Fibroblast of skin of abdomen (primary cell): ENCODE measurements at regions not wholly inside any gene's neighbourhood (a gene's known extent, or its start where the extent isn't known, plus 50 kb on each side); places are given as distances from the start of the nearest gene placed in this dataset.

Experiments used
- DNase-seq: peaks from one replicate; pipeline ENCODE4 v3.0.0-alpha.2; 2013

GRCh38 chr2:5842326-5842725 lies 150.1 kb downstream of the SOX11 start:
- no peak for DNase-seq

DNA sequence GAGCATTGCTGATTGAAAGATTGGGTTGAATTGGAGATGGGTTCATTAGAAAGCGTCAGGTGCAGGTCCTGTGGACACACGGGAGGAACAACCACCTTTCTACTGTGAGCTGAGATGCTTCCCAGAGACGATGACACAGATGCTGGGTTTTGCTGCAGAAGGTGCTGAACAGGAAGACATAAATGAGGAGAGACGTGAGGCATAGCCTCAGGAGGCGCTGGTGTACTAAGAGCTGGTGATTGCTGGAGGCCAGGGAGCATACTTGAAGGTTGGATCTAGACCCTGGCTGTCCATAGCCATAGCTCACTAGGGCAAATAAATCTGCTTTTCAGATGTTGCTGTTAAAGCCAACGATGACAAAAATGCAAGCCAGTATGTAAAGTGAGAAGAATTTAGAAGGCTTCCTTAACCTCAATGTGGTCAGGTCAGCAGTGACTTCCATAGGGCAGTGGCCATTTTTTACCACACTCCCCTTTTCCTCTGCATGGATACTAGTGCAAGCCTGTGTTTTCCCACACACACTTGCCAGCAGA lies 153.7 kb downstream of the SOX11 start:
- DNase-seq, result peak; percentile 74

DNA sequence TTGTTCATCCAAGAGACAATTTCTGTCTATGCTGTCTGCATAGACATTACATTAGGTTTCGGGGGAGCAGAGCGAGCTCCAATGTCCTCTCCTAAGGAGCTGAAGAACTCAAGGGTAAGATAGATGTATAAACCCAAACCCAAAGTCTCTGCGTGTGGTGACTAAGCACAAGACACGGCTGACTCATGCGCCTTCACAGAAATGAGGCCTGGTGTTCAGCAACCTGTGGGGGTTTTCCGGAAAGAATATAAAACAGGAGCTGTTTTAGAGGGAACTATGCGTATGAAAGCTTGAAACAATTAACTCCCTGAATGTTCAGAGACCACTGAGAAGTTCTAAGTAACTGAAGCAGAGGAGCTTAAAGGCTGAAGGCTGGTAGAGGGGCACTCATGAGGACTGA lies 154.7 kb downstream of the SOX11 start:
- peak; percentile 93 for DNase-seq

- peak; percentile 39 for DNase-seq
These were observed 157.4 kb downstream of the SOX11 start for GRCh38 chr2:5849562-5849961.

GRCh38 chr2:5851410-5851809 lies 159.2 kb downstream of the SOX11 start:
- peak; percentile 86 for DNase-seq

DNA sequence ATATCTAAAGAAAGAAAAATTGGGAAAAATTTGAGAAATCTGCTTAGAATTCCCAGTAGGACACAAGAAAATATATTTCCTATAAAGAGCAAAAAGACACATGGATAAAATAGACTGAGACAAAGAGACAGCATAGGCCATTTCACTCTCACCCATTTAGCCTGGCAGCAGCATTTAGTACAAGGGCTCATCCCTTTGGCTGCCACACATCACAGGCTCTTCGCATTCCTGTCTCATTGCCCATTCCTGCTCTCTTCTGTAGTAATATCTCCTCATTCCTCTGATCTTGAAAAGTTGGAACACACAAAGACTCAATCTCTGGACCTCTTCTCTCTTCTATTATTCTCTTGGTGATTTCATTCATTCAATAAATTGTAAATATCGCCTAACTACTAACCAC lies 162.6 kb downstream of the SOX11 start:
- no peak for DNase-seq

GRCh38 chr2:5867056-5867455 lies 174.9 kb downstream of the SOX11 start:
- no peak for DNase-seq

GRCh38 chr2:5868931-5869330 lies 176.7 kb downstream of the SOX11 start:
- DNase-seq, result no peak

GRCh38 chr2:5869936-5870335 lies 177.8 kb downstream of the SOX11 start:
- no peak for DNase-seq

- peak; percentile 75 for DNase-seq
These were observed 185.2 kb downstream of the SOX11 start for GRCh38 chr2:5877360-5877759.

- no peak for DNase-seq
These were observed 193.4 kb downstream of the SOX11 start for GRCh38 chr2:5885451-5886173.

DNA sequence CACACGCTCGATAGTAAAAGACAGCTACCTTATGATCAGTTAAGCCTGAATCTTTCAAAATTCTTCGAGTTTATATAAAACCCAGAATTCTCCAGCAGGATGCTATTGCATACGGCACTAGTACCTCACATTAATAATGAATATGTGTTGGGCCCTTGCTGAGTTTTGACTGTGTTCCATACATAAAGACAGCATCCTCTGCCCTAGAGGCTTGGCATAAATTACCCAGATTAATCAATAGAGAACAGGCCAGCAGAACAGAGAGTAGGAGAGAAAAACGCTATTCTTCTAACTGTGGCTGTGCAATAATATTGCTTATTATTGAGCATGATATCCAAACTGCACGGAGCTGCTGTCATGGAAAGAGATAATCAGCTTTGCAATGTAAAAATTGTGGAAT lies 194.3 kb downstream of the SOX11 start:
- no peak for DNase-seq

GRCh38 chr2:5888126-5888525 lies 195.9 kb downstream of the SOX11 start:
- DNase-seq, result no peak

DNA sequence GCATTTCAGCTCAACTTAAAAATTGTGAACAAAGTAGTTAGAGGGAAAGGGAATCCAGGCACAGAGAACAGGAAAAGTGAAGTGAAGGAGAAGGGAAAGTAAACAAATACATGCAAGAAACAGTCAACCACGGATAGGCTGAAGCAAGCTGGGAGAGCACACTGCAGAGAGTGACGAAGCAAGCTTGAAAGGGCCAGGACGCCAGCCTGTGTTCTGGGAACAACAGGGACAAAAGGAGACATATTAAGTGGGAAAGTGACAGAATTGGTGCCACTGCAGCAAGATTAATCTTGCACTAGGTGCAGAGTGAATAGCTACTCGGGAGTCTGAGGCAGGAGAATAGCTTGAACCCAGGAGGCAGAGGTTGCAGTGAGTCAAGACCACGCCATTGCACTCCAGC lies 197.3 kb downstream of the SOX11 start:
- DNase-seq, result no peak

DNA sequence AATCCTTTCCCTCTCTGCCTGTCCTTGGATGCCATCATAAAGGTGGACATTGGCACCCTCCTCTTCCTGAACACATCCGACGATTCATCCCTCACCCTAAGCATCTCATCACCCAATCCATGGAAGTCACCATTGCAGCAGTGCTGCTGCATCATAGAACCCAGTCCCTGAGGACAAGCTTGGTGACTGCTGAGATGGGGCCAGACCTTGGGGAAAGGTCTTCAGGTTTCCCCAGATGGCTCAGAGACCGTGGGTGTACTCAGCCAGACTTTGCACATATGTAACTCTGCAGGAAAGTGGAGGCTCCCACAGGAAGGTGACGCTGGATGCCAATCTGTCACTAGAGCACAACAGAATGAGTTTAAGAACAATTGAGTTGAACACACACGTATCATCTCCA lies 202.2 kb downstream of the SOX11 start:
- no peak for DNase-seq

GRCh38 chr2:5895284-5895683 lies 203.1 kb downstream of the SOX11 start:
- no peak for DNase-seq

DNA sequence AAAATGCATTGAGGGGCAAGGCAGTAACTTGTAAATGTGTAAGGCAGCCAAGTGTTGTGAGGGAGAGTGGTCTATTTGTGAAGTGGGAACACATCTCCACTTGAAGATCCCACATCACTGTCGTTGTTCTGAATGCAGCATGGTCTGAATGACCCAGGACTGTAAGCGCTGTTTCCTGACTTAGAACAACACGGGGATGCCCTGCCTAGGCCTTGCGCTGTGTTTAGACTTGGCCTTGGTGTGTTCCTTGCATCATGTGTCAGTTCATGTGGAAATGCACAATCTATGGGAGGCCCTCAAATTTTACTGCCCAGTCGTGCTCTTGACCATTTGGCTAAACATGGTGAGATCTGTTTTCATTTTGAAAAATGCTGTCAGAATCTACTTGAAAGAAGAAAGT lies 205.1 kb downstream of the SOX11 start:
- DNase-seq, result no peak

DNA sequence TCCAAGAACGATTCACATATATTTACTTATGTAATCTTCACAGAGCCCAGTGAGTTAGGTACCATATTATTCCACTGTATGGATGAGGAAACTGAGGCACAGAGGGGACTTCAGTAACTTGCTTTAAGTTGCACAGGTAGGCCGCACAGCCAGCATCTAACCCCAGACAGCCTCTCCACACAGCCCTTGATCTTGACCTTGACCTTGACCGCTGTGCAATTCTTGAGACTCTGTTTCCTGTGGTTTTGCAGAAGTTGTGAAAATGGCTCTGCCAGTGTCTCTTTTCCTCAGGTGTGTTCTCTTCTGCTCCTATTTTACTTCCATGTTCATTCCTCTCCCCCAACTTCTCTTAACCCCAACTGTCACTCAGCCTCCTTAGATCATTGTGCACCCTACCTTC lies 206.5 kb downstream of the SOX11 start:
- no peak for DNase-seq

DNA sequence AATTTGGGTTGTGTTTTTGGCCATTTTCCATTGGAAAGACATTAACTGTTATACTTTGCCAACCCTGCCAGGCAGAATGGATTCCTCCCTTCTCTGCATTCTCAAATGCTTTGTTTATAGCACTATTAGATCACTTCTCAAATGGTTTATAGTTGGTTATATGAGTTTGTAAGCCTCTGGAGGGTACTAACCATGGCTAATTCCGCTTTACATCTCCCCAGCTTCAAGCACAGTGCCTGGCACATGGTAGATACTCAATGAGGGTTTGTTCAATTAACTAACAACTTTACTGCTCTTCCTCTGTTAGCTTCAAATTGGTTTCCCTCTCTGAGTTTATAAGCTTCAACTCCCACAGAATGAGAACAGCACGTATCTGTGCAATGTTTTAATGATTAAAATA lies 213.5 kb downstream of the SOX11 start:
- no peak for DNase-seq

DNA sequence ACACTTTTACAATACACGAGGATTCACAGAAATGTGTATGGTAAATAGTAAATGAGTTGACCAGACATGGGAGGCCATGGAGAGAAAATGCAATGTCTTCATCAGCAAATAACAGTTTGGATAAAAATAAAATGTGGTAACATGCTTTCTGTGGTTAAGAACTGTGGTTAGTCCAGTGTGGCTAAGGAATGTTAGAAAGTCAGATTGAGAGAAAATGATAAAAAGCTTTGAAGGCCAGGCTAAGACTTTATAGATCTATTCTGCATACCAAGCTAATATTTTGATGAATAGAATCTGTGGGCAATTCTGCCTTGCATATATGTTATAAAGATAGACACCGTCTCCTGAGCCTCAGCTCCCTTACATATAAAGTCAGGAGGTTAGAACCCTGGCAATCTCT lies 215.9 kb downstream of the SOX11 start:
- DNase-seq, result peak; percentile 80

GRCh38 chr2:5911718-5912117 lies 219.5 kb downstream of the SOX11 start:
- DNase-seq, result peak; percentile 90

DNA sequence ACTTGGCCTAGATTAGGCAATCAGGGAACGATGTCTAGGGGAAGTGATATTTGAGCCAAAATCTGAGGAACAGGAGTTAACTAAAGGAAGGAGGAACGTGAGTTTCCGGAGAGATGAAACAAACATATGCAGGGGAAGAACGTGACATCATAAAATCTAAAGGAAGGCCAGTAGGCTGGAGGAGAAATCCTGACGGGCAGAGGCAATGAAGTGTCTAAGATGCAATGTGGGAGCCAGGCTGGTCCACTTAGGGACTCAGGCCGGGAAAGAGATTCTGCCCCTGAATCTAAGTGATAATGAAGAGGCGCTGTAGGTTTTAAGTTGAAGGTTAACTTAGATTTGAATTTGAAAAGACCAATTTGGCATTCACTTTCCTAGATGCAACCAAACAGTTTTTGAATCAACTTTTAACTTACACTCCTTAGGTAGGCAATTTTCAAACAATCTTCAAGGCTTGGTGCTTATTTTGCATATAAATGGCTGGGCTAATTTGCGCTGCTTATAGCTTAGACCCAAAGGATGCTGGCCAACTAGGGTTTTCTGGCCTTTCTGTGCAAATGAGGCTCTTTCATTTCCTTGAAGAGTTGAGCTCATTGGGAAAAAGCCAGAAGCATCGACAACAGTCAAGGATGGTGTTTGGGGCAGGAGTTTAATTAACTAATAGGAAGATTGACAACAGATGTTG lies 221.7 kb downstream of the SOX11 start:
- DNase-seq, result no peak

- DNase-seq, result peak; percentile 98
These were observed 222.8 kb downstream of the SOX11 start for GRCh38 chr2:5914811-5915611.
